A673 (cell line): ENCODE measurements at regions not wholly inside any gene's neighbourhood (a gene's known extent, or its start where the extent isn't known, plus 50 kb on each side); places are given as distances from the start of the nearest gene placed in this dataset.

Experiments used
- EZH2 ChIP-seq: fragments of 200-600 bp; sonication (generic); IDR thresholded peaks from 2 replicates; pipeline ENCODE4 v1.6.1; 2017; ENCODE audit warnings: borderline replicate concordance, low read depth, mild to moderate bottlenecking, mixed read lengths, antibody characterized with exemption, low read length; ENCODE audit not compliant: poor library complexity, severe bottlenecking
- TF ChIP-seq, protein P1 (sequence below): fragments of 300-800, 200-600 bp; sonication (generic); conservative IDR thresholded peaks from 2 replicates; pipeline ENCODE4 v1.5.1; 2017; ENCODE audit warnings: low read depth, mild to moderate bottlenecking, antibody characterized with exemption, low read length, moderate library complexity, mixed read lengths

DNA sequence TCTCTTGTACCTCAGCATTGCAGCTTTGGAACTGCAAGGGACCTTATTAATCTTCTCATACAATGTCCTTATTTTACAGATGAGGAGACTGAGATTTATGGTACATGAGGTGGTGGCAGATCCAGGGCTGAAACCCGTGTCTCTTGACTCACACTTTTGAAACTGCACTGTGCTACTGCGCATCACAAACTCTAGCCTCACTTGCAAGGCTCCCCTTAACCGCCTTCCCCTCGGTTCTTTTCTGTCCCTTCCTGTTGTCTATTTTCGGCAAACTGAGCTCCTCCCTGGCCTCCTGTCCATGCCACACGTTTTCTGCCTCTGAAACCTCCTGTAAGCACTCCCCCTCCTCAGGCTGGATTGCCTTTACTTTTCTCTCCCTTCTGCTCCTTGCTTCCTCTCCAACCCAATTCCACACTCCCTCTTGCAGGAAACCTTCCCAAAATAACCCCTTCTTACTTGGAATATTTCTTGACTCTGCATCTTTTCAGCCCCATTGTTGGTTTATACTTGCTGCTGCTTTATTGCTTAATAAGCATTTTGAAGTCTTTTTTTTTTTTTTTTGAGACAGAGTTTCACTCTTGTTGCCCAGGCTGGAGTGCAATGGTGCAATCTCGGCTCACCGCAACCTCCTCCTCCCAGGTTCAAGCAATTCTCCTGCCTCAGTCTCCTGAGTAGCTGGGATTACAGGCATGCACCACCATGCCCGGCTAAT is 72.4 kb upstream of the CISTR start:
- TF ChIP-seq, protein P1, sequence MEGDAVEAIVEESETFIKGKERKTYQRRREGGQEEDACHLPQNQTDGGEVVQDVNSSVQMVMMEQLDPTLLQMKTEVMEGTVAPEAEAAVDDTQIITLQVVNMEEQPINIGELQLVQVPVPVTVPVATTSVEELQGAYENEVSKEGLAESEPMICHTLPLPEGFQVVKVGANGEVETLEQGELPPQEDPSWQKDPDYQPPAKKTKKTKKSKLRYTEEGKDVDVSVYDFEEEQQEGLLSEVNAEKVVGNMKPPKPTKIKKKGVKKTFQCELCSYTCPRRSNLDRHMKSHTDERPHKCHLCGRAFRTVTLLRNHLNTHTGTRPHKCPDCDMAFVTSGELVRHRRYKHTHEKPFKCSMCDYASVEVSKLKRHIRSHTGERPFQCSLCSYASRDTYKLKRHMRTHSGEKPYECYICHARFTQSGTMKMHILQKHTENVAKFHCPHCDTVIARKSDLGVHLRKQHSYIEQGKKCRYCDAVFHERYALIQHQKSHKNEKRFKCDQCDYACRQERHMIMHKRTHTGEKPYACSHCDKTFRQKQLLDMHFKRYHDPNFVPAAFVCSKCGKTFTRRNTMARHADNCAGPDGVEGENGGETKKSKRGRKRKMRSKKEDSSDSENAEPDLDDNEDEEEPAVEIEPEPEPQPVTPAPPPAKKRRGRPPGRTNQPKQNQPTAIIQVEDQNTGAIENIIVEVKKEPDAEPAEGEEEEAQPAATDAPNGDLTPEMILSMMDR = no peak
- no peak for TF ChIP-seq EZH2
